Activated T-cell treated with anti-CD3 and anti-CD28 coated beads for 24 hours (primary cell): ENCODE measurements at regions not wholly inside any gene's neighbourhood (a gene's known extent, or its start where the extent isn't known, plus 50 kb on each side); places are given as distances from the start of the nearest gene placed in this dataset.
"Not testable (repeated sequence)": the region's sequence is repeated elsewhere in the genome, so short reads cannot be mapped to it uniquely, and the experiment has no call there.

Experiments used
- DNase-seq: peaks from one replicate; pipeline ENCODE4 v3.0.0-alpha.2; 2020; ENCODE audit warnings: low read depth

- not testable (repeated sequence) for DNase-seq
Measured at GRCh38 chr2:234693681-234694190, 196.9 kb upstream of the ARL4C start.

- DNase-seq = not testable (repeated sequence)
Measured at GRCh38 chr2:234693191-234693590, 196.3 kb upstream of the ARL4C start.

GRCh38 chr2:234691968-234692955, 195.4 kb upstream of the ARL4C start:
- no peak for DNase-seq

- DNase-seq = no peak
Measured at GRCh38 chr2:234691214-234691575, 194.3 kb upstream of the ARL4C start.

GRCh38 chr2:234690569-234691213, 193.8 kb upstream of the ARL4C start:
- DNase-seq = no peak

- DNase-seq = no peak
Measured at GRCh38 chr2:234689911-234690379, 193.1 kb upstream of the ARL4C start.

GRCh38 chr2:234687718-234688475, 191.0 kb upstream of the ARL4C start:
- no peak for DNase-seq

- DNase-seq = no peak
Measured at GRCh38 chr2:234686088-234686890, 189.4 kb upstream of the ARL4C start.

GRCh38 chr2:234684466-234684865, 187.6 kb upstream of the ARL4C start:
- no peak for DNase-seq

- no peak for DNase-seq
Measured at GRCh38 chr2:234683950-234684349, 187.1 kb upstream of the ARL4C start.

- DNase-seq = no peak
Measured at GRCh38 chr2:234682492-234683228, 185.8 kb upstream of the ARL4C start.

GRCh38 chr2:234680688-234681619, 184.1 kb upstream of the ARL4C start:
- DNase-seq = no peak

GRCh38 chr2:234679741-234680687, 183.1 kb upstream of the ARL4C start:
- no peak for DNase-seq

GRCh38 chr2:234679301-234679740, 182.4 kb upstream of the ARL4C start:
- DNase-seq = no peak

- no peak for DNase-seq
Measured at GRCh38 chr2:234678711-234679110, 181.8 kb upstream of the ARL4C start.

- DNase-seq = no peak
Measured at GRCh38 chr2:234677758-234678538, 181.1 kb upstream of the ARL4C start.

- no peak for DNase-seq
Measured at GRCh38 chr2:234676783-234677450, 180.0 kb upstream of the ARL4C start.
